CD4-positive, alpha-beta T cell (primary cell): ENCODE measurements at regions not wholly inside any gene's neighbourhood (a gene's known extent, or its start where the extent isn't known, plus 50 kb on each side); places are given as distances from the start of the nearest gene placed in this dataset.

Experiments used
- ATAC-seq: fragments of 200-7000 bp; cut with Tn5 transposase; one replicate; pipeline ENCODE4 v1.10.0; 2022; ENCODE audit warnings: mild to moderate bottlenecking; ENCODE audit not compliant: poor library complexity
- CTCF ChIA-PET: fragments of 350-600 bp; sonication (Branson Sonifier 250); formaldehyde crosslinking; loops from one replicate; lab custom pipeline; 2021; ENCODE audit warnings: antibody characterized with exemption, inconsistent platforms; lab: Charles Lee
- POLR2A ChIA-PET: fragments of 350-600 bp; sonication (Branson Sonifier 250); formaldehyde crosslinking; loops from one replicate; lab custom pipeline; 2021; ENCODE audit warnings: antibody characterized with exemption, inconsistent platforms; lab: Charles Lee
- DNase-seq, 14 experiments: peaks; one replicate each; pipeline ENCODE4 v3.0.0-alpha.2; 2013 to 2020; ENCODE audit warnings: mixed read lengths in 2 of 14
- H3K27ac ChIP-seq, 2 donors: one replicate each; pipeline versions ENCODE4 v1.5.1 to v1.7.0; 2013; ENCODE audit warnings: low read length in 2 of 2, low read depth in 1 of 2, mild to moderate bottlenecking in 1 of 2
- H3K27me3 ChIP-seq, 2 experiments: 1 replicate in 1 of 2; 2 replicates in 1 of 2; pipeline versions ENCODE4 v1.6.1 to v1.7.0; 2013; ENCODE audit warnings: low read length in 2 of 2, control low read depth in 1 of 2, mild to moderate bottlenecking in 1 of 2, moderate library complexity in 1 of 2; ENCODE audit not compliant: insufficient read depth in 2 of 2, control insufficient read depth in 1 of 2
- H3K36me3 ChIP-seq: one replicate; pipeline ENCODE4 v1.6.1; 2013; ENCODE audit warnings: low read length, control low read depth; ENCODE audit not compliant: insufficient read depth
- H3K4me1 ChIP-seq: one replicate; pipeline ENCODE4 v1.6.1; 2013; ENCODE audit warnings: low read length, control low read depth; ENCODE audit not compliant: insufficient read depth
- H3K4me3 ChIP-seq: one replicate; pipeline ENCODE4 v1.5.1; 2013; ENCODE audit warnings: mild to moderate bottlenecking, low read length, moderate library complexity
- H3K9me3 ChIP-seq, 2 experiments: 1 replicate in 1 of 2; 2 replicates in 1 of 2; pipeline versions ENCODE4 v1.6.1 to v1.7.0; 2013; ENCODE audit warnings: low read length in 2 of 2, mild to moderate bottlenecking in 2 of 2, control low read depth in 1 of 2, moderate library complexity in 1 of 2; ENCODE audit not compliant: control insufficient read depth in 1 of 2, insufficient read depth in 1 of 2
- H3K27ac Mint-ChIP-seq: one replicate; pipeline ENCODE4 v1.8.0; 2020; ENCODE audit warnings: mixed read lengths
- H3K27me3 Mint-ChIP-seq: one replicate; pipeline ENCODE4 v1.8.0; 2021; ENCODE audit warnings: mixed read lengths
- H3K36me3 Mint-ChIP-seq: one replicate; pipeline ENCODE4 v1.8.0; 2021; ENCODE audit warnings: low read depth, mixed read lengths
- H3K4me1 Mint-ChIP-seq: one replicate; pipeline ENCODE4 v1.8.0; 2021; ENCODE audit warnings: low read depth, mixed read lengths
- H3K4me3 Mint-ChIP-seq: one replicate; pipeline ENCODE4 v1.8.0; 2020; ENCODE audit warnings: mild to moderate bottlenecking, mixed read lengths
- H3K9me3 Mint-ChIP-seq: one replicate; pipeline ENCODE4 v1.8.0; 2020; ENCODE audit warnings: mixed read lengths
- CTCF ChIP-seq: fragments of 200-600 bp; IDR thresholded peaks from one replicate; pipeline ENCODE4 v1.8.0; 2022; ENCODE audit warnings: antibody characterized with exemption, mild to moderate bottlenecking
- intact Hi-C, 2 experiments: fragments of 100-400 bp; cut with DNase I in 1 of 2; cut with micrococcal nuclease in 1 of 2; formaldehyde crosslinking; loops; one replicate each; pipeline versions ENCODE4 v1.15.1 to v1.9.0; 2023 to 2025; cut with DNase I, micrococcal nuclease

- Histone ChIP-seq H3K27ac (no peak overlapping the region), H3K9me3 (no peaks in the 10 kb centered on the region), H3K36me3 (no peaks in the 10 kb centered on the region), H3K27me3 (no peaks in the 10 kb centered on the region), H3K4me1 (no peaks in the 10 kb centered on the region), H3K4me3 (no peak overlapping the region)
- intact Hi-C loops: loop anchor here in 1 of 2 experiments (10.0 kb wide), 1 partner anchor 58 kb away; no protein-coding TSS in a partner anchor
- no peaks in the 10 kb centered on the region for H3K27me3 Mint-ChIP-seq
- no peaks in the 10 kb centered on the region for H3K9me3 Mint-ChIP-seq
- ChIA-PET POLR2A (no interaction called here), CTCF (no interaction called here)
- DNase-seq (no peak), ATAC-seq (no peak)
- TF ChIP-seq CTCF: no peak
- H3K4me3 Mint-ChIP-seq: no peak overlapping the region
- no peaks in the 10 kb centered on the region for H3K36me3 Mint-ChIP-seq
- H3K27ac Mint-ChIP-seq: no peak overlapping the region
- no peaks in the 10 kb centered on the region for H3K4me1 Mint-ChIP-seq
These were observed 116.7 kb downstream of the ARRDC4 start for GRCh38 chr15:98077186-98077585.

GRCh38 chr15:98080791-98081190, 120.3 kb downstream of the ARRDC4 start:
- H3K4me3 ChIP-seq: no peak overlapping the region
- POLR2A ChIA-PET: no interaction called here
- H3K9me3 ChIP-seq: peaks cover 0 to 4% of the 10 kb centered on the region in 2 experiments
- no peak overlapping the region for H3K27ac Mint-ChIP-seq
- H3K27ac ChIP-seq: no peak overlapping the region
- no peak overlapping the region for H3K4me3 Mint-ChIP-seq
- no peaks in the 10 kb centered on the region for H3K36me3 Mint-ChIP-seq
- H3K4me1 Mint-ChIP-seq: no peaks in the 10 kb centered on the region
- H3K27me3 Mint-ChIP-seq: no peaks in the 10 kb centered on the region
- ATAC-seq (no peak), DNase-seq (no peak)
- no peaks in the 10 kb centered on the region for H3K4me1 ChIP-seq
- intact Hi-C loops: no loop called here
- CTCF ChIA-PET: no interaction called here
- H3K36me3 ChIP-seq: no peaks in the 10 kb centered on the region
- H3K27me3 ChIP-seq: no peaks in the 10 kb centered on the region
- no peak for TF ChIP-seq CTCF
- no peaks in the 10 kb centered on the region for H3K9me3 Mint-ChIP-seq

- ATAC-seq (no peak), DNase-seq (no peak)
- no peak overlapping the region for H3K27ac ChIP-seq
- peaks cover 0 to 8% of the 10 kb centered on the region in 2 experiments for H3K9me3 ChIP-seq
- no peaks in the 10 kb centered on the region for H3K4me1 Mint-ChIP-seq
- H3K27me3 ChIP-seq: no peaks in the 10 kb centered on the region
- TF ChIP-seq CTCF: no peak
- H3K27me3 Mint-ChIP-seq: no peaks in the 10 kb centered on the region
- intact Hi-C loops: no loop called here
- no peak overlapping the region for H3K27ac Mint-ChIP-seq
- ChIA-PET POLR2A (no interaction called here), CTCF (no interaction called here)
- no peak overlapping the region for H3K4me3 ChIP-seq
- no peaks in the 10 kb centered on the region for H3K36me3 ChIP-seq
- no peaks in the 10 kb centered on the region for H3K4me1 ChIP-seq
- no peaks in the 10 kb centered on the region for H3K36me3 Mint-ChIP-seq
- no peak overlapping the region for H3K4me3 Mint-ChIP-seq
- peaks cover 2% of the 10 kb centered on the region for H3K9me3 Mint-ChIP-seq
These were observed 122.9 kb downstream of the ARRDC4 start for GRCh38 chr15:98083203-98083910.
